Endothelial cell of umbilical vein (primary cell): ENCODE measurements at regions not wholly inside any gene's neighbourhood (a gene's known extent, or its start where the extent isn't known, plus 50 kb on each side); places are given as distances from the start of the nearest gene placed in this dataset.

Source experiments
- BruUV-seq: library from RNA; stranded (reverse); fragments of 400-500 nt; replicated peaks from 2 replicates; lab custom pipeline; 2021; lab: Mats Ljungman, UMichigan
- CTCF ChIA-PET: fragments of 300-600, 350-600 bp; sonication (Branson Sonifier 250); formaldehyde crosslinking; loops from one replicate; lab custom pipeline; 2021; ENCODE audit warnings: antibody characterized with exemption, inconsistent platforms; lab: Charles Lee
- POLR2A ChIA-PET: fragments of 300-600, 350-600 bp; sonication (Branson Sonifier 250); formaldehyde crosslinking; loops from one replicate; lab custom pipeline; 2021; ENCODE audit warnings: antibody characterized with exemption, inconsistent platforms; lab: Charles Lee
- DNase-seq: peaks from one replicate; pipeline ENCODE4 v3.0.0-alpha.2; 2011; ENCODE audit warnings: low read depth, low spot score
- FAIRE-seq: peaks from 2 replicates; lab custom pipeline; 2011; peaks lifted over from hg19 to GRCh38; lab: Jason Lieb, UNC
- H2AFZ ChIP-seq: 2 replicates; pipeline ENCODE4 v1.6.0; 2012; ENCODE audit warnings: low read depth, low read length, control low read depth, inconsistent platforms
- H3K27ac ChIP-seq: 2 replicates; pipeline ENCODE4 v1.5.1; 2011; ENCODE audit warnings: low read depth, mild to moderate bottlenecking, control low read depth, low read length, moderate library complexity; ENCODE audit not compliant: insufficient read depth
- H3K27me3 ChIP-seq, 2 experiments: 2 replicates each; pipeline versions ENCODE4 v1.6.0 to v1.6.1; 2011; ENCODE audit warnings: low read length in 2 of 2, mixed read lengths in 1 of 2; ENCODE audit not compliant: control insufficient read depth in 2 of 2, insufficient read depth in 2 of 2
- H3K36me3 ChIP-seq, 2 experiments: 2 replicates in 1 of 2; 3 replicates in 1 of 2; pipeline ENCODE4 v1.5.1; 2011; ENCODE audit warnings: low read length in 2 of 2, mild to moderate bottlenecking in 1 of 2, moderate library complexity in 1 of 2; ENCODE audit not compliant: control insufficient read depth in 2 of 2, insufficient read depth in 2 of 2; ENCODE audit errors: extremely low read depth in 1 of 2
- H3K4me1 ChIP-seq: 3 replicates; pipeline ENCODE4 v1.5.1; 2011; ENCODE audit warnings: mild to moderate bottlenecking, low read length; ENCODE audit not compliant: control insufficient read depth, insufficient read depth; ENCODE audit errors: extremely low read depth
- H3K4me2 ChIP-seq: 2 replicates; pipeline ENCODE4 v1.6.1; 2011; ENCODE audit warnings: low read length, control low read depth, mixed read lengths; ENCODE audit not compliant: insufficient read depth
- H3K4me3 ChIP-seq, 3 experiments: fragments of 200-600 bp in 1 of 3; sonication (generic), shearing (Covaris generic) in 1 of 3; replicated peaks in 1 of 3; 2 replicates each; pipeline ENCODE4 v1.5.1; 2011 to 2016; ENCODE audit warnings: control low read depth in 3 of 3, low read length in 3 of 3, mild to moderate bottlenecking in 2 of 3, inconsistent platforms in 1 of 3, low read depth in 1 of 3, moderate library complexity in 1 of 3; ENCODE audit not compliant: insufficient read depth in 1 of 3
- H3K79me2 ChIP-seq: 2 replicates; pipeline ENCODE4 v1.6.0; 2012; ENCODE audit warnings: low read length, inconsistent platforms; ENCODE audit not compliant: control insufficient read depth, insufficient read depth
- H3K9ac ChIP-seq: replicated peaks from 2 replicates; pipeline ENCODE3; 2011; ENCODE audit warnings: low read length, control low read depth; ENCODE audit not compliant: insufficient read depth; ENCODE audit errors: extremely low read depth
- H3K9me1 ChIP-seq: replicated peaks from 3 replicates; pipeline ENCODE4 v1.6.0; 2011; ENCODE audit warnings: mild to moderate bottlenecking, low read length; ENCODE audit not compliant: control insufficient read depth, insufficient read depth; ENCODE audit errors: extremely low read depth
- H3K9me3 ChIP-seq: replicated peaks from 2 replicates; pipeline ENCODE4 v1.5.1; 2012; ENCODE audit warnings: low read length, inconsistent platforms; ENCODE audit not compliant: control insufficient read depth, insufficient read depth
- H4K20me1 ChIP-seq: replicated peaks from 2 replicates; pipeline ENCODE3; 2011; ENCODE audit warnings: mild to moderate bottlenecking, low read length; ENCODE audit not compliant: control insufficient read depth, insufficient read depth; ENCODE audit errors: extremely low read depth
- EZH2 ChIP-seq: IDR thresholded peaks from 2 replicates; pipeline ENCODE4 v1.6.1; 2012; ENCODE audit warnings: borderline replicate concordance, low read depth, mild to moderate bottlenecking, moderate library complexity, low read length, inconsistent platforms; ENCODE audit not compliant: severe bottlenecking
- FOS ChIP-seq: IDR thresholded peaks from 2 replicates; pipeline ENCODE4 v1.6.1; 2011; ENCODE audit warnings: mild to moderate bottlenecking, low read length, moderate library complexity, borderline replicate concordance; ENCODE audit not compliant: insufficient read depth
- GATA2 ChIP-seq: IDR thresholded peaks from 2 replicates; pipeline ENCODE4 v1.7.0; 2011; ENCODE audit warnings: low read depth, mild to moderate bottlenecking, moderate library complexity, mixed read lengths, low read length; ENCODE audit not compliant: insufficient read length, insufficient read depth
- JUN ChIP-seq: IDR thresholded peaks from 2 replicates; pipeline ENCODE4 v1.6.1; 2011; ENCODE audit warnings: borderline replicate concordance, low read depth; ENCODE audit not compliant: insufficient read length, insufficient read depth
- MYC ChIP-seq: IDR thresholded peaks from one replicate; pipeline ENCODE4 v1.6.1; 2011; ENCODE audit warnings: mild to moderate bottlenecking, low read depth, low read length
- POLR2A ChIP-seq: IDR thresholded peaks from 2 replicates; pipeline ENCODE4 v1.6.1; 2012; ENCODE audit warnings: low read depth, mild to moderate bottlenecking, control low read depth, low read length
- POLR2AphosphoS5 ChIP-seq: IDR thresholded peaks from 2 replicates; pipeline ENCODE4 v1.6.1; 2012; ENCODE audit warnings: low read depth, mild to moderate bottlenecking, control low read depth, low read length, moderate library complexity; ENCODE audit not compliant: insufficient read depth
- dilution Hi-C: fragments of 300-500 bp; cut with MboI; formaldehyde crosslinking; loops from one replicate; pipeline ENCODE4 v1.15.0; 2019; ENCODE audit warnings: low sequenced_read_pairs; ENCODE audit not compliant: extremely low pct_ligation_motif_present
- intact Hi-C: fragments of 100-400 bp; cut with micrococcal nuclease; formaldehyde crosslinking; loops from one replicate; pipeline ENCODE4 v1.10.0; 2022
- TF ChIP-seq, protein P1 (sequence below): IDR thresholded peaks from 2 replicates; pipeline ENCODE4 v1.6.1; 2011; ENCODE audit not compliant: insufficient read depth, insufficient read length
- TF ChIP-seq, protein P2 (sequence below), 2 donors: IDR thresholded peaks; 1 replicate in 1 of 2; 2 replicates in 1 of 2; pipeline ENCODE4 v1.5.1; 2011; ENCODE audit warnings: low read length in 2 of 2, mild to moderate bottlenecking in 2 of 2, moderate library complexity in 2 of 2, control low read depth in 1 of 2, inconsistent platforms in 1 of 2, low read depth in 1 of 2; ENCODE audit not compliant: insufficient read depth in 1 of 2; ENCODE audit errors: extremely low read depth in 1 of 2

DNA sequence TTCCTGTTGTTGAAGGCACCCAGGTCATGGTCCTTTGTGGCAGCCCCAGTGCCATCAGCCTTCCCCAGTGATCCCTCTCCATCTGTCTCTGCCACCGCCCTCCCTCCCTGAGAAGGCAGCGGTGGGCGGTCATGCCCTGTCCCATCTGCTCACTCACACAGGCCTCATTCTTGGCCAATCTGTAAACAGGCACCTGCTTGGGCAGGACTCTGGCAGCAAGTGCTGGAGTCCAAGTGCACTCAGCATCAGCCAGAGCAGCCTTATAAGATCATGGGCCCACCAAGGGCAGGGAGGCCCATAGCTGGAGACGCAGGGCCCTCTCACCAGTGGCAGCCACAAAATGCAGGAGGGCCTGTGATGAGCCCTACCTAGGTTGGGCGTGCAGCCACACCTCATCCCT lies 140.9 kb downstream of the TWIST2 start:
- H3K36me3 ChIP-seq, result no peaks in the 10 kb centered on the region
- H4K20me1 ChIP-seq, result no peaks in the 10 kb centered on the region
- no peaks in the 10 kb centered on the region for H3K4me1 ChIP-seq
- H3K9ac ChIP-seq, result no peak overlapping the region
- TF ChIP-seq FOS (no peak), POLR2AphosphoS5 (no peak), MYC (no peak), POLR2A (no peak), JUN (no peak), GATA2 (no peak), EZH2 (no peak)
- TF ChIP-seq, protein P1, sequence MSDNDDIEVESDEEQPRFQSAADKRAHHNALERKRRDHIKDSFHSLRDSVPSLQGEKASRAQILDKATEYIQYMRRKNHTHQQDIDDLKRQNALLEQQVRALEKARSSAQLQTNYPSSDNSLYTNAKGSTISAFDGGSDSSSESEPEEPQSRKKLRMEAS, result no peak
- TF ChIP-seq, protein P2, sequence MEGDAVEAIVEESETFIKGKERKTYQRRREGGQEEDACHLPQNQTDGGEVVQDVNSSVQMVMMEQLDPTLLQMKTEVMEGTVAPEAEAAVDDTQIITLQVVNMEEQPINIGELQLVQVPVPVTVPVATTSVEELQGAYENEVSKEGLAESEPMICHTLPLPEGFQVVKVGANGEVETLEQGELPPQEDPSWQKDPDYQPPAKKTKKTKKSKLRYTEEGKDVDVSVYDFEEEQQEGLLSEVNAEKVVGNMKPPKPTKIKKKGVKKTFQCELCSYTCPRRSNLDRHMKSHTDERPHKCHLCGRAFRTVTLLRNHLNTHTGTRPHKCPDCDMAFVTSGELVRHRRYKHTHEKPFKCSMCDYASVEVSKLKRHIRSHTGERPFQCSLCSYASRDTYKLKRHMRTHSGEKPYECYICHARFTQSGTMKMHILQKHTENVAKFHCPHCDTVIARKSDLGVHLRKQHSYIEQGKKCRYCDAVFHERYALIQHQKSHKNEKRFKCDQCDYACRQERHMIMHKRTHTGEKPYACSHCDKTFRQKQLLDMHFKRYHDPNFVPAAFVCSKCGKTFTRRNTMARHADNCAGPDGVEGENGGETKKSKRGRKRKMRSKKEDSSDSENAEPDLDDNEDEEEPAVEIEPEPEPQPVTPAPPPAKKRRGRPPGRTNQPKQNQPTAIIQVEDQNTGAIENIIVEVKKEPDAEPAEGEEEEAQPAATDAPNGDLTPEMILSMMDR (IDR thresholded peaks at IDR 0.05; ENCODE audit: extremely low read depth in 1 of 2, insufficient read depth in 1 of 2, low read depth in 1 of 2, low read length in 2 of 2), result no peak
- intact Hi-C loops, result no loop called here
- no peaks in the 10 kb centered on the region for H3K9me1 ChIP-seq
- H3K79me2 ChIP-seq, result no peaks in the 10 kb centered on the region
- dilution Hi-C loops, result no loop called here
- H3K4me2 ChIP-seq, result no peak overlapping the region
- no peak for FAIRE-seq
- CTCF ChIA-PET, result no interaction called here
- no peak overlapping the region for H3K27ac ChIP-seq
- H2AFZ ChIP-seq, result no peak overlapping the region
- no peaks in the 10 kb centered on the region for H3K9me3 ChIP-seq
- H3K27me3 ChIP-seq, result no peaks in the 10 kb centered on the region
- POLR2A ChIA-PET, result no interaction called here
- no peak overlapping the region for H3K4me3 ChIP-seq
- DNase-seq, result no peak
- BruUV-seq, result no TSS peak
